ENCODE measurements at regions not wholly inside any gene's neighbourhood (a gene's known extent, or its start where the extent isn't known, plus 50 kb on each side); places are given as distances from the start of the nearest gene placed in this dataset.
"Not testable (repeated sequence)": the region's sequence is repeated elsewhere in the genome, so short reads cannot be mapped to it uniquely, and the experiment has no call there.

- DNase-seq (ENCODE audit: insufficient read length) (no peak), FAIRE-seq (no peak)
- TF ChIP-seq POLR2A (IDR thresholded peaks at IDR 0.05; ENCODE audit: low read depth, low read length) (no peak), TAF1 (IDR thresholded peaks at IDR 0.05; ENCODE audit: borderline replicate concordance, low read depth, low read length) (no peak), POLR2AphosphoS5 (IDR thresholded peaks at IDR 0.05; ENCODE audit: low read depth, low read length) (no peak)
Observed at GRCh38 chr5:67857502-67857901, 358.1 kb upstream of the PIK3R1 start.

- DNase-seq (ENCODE audit: insufficient read length) (no peak), FAIRE-seq (no peak)
- TF ChIP-seq POLR2AphosphoS5 (IDR thresholded peaks at IDR 0.05; ENCODE audit: low read depth, low read length) (no peak), TAF1 (IDR thresholded peaks at IDR 0.05; ENCODE audit: borderline replicate concordance, low read depth, low read length) (no peak), POLR2A (IDR thresholded peaks at IDR 0.05; ENCODE audit: low read depth, low read length) (no peak)
Observed at GRCh38 chr5:67855523-67855922, 360.0 kb upstream of the PIK3R1 start.

- not testable (repeated sequence) for DNase-seq (ENCODE audit: insufficient read length); FAIRE-seq
Observed at GRCh38 chr5:67850906-67851305, 364.6 kb upstream of the PIK3R1 start.

GRCh38 chr5:67844924-67845323 is 370.6 kb upstream of the PIK3R1 start:
- no peak for TF ChIP-seq POLR2AphosphoS5 (IDR thresholded peaks at IDR 0.05; ENCODE audit: low read depth, low read length)
- no peak for TF ChIP-seq POLR2A (IDR thresholded peaks at IDR 0.05; ENCODE audit: low read depth, low read length)
- TF ChIP-seq TAF1 (IDR thresholded peaks at IDR 0.05; ENCODE audit: borderline replicate concordance, low read depth, low read length): no peak
- FAIRE-seq: no peak

GRCh38 chr5:67842806-67843205 is 372.8 kb upstream of the PIK3R1 start:
- FAIRE-seq (no peak), DNase-seq (ENCODE audit: insufficient read length) (no peak)
- no peak for TF ChIP-seq TAF1 (IDR thresholded peaks at IDR 0.05; ENCODE audit: borderline replicate concordance, low read depth, low read length)
- no peak for TF ChIP-seq POLR2A (IDR thresholded peaks at IDR 0.05; ENCODE audit: low read depth, low read length)
- no peak for TF ChIP-seq POLR2AphosphoS5 (IDR thresholded peaks at IDR 0.05; ENCODE audit: low read depth, low read length)

More at GRCh38 chr5:67844924-67845323, 370.6 kb upstream of the PIK3R1 start:
- DNase-seq (ENCODE audit: insufficient read length): no peak

GRCh38 chr5:67837225-67837624 is 378.3 kb upstream of the PIK3R1 start:
- not testable (repeated sequence) for DNase-seq (ENCODE audit: insufficient read length)

GRCh38 chr5:67836496-67836895 is 379.1 kb upstream of the PIK3R1 start:
- FAIRE-seq: not testable (repeated sequence)

More at GRCh38 chr5:67837225-67837624, 378.3 kb upstream of the PIK3R1 start:
- FAIRE-seq: not testable (repeated sequence)

GRCh38 chr5:67831048-67831447 is 384.5 kb upstream of the PIK3R1 start:
- TF ChIP-seq POLR2AphosphoS5 (IDR thresholded peaks at IDR 0.05; ENCODE audit: low read depth, low read length) (no peak), TAF1 (IDR thresholded peaks at IDR 0.05; ENCODE audit: borderline replicate concordance, low read depth, low read length) (no peak), POLR2A (IDR thresholded peaks at IDR 0.05; ENCODE audit: low read depth, low read length) (no peak)
- FAIRE-seq: no peak
- no peak for DNase-seq (ENCODE audit: insufficient read length)

More at GRCh38 chr5:67836496-67836895, 379.1 kb upstream of the PIK3R1 start:
- not testable (repeated sequence) for DNase-seq (ENCODE audit: insufficient read length)

- DNase-seq (ENCODE audit: insufficient read length): no peak
Observed at GRCh38 chr5:67827541-67827940, 388.0 kb upstream of the PIK3R1 start.

GRCh38 chr5:67824852-67825251 is 390.7 kb upstream of the PIK3R1 start:
- FAIRE-seq (no peak), DNase-seq (ENCODE audit: insufficient read length) (no peak)
- no peak for TF ChIP-seq POLR2AphosphoS5 (IDR thresholded peaks at IDR 0.05; ENCODE audit: low read depth, low read length)

More at GRCh38 chr5:67827541-67827940, 388.0 kb upstream of the PIK3R1 start:
- no peak for TF ChIP-seq TAF1 (IDR thresholded peaks at IDR 0.05; ENCODE audit: borderline replicate concordance, low read depth, low read length)
- TF ChIP-seq POLR2AphosphoS5 (IDR thresholded peaks at IDR 0.05; ENCODE audit: low read depth, low read length): no peak
- no peak for TF ChIP-seq POLR2A (IDR thresholded peaks at IDR 0.05; ENCODE audit: low read depth, low read length)
- FAIRE-seq: no peak

GRCh38 chr5:67817652-67818051 is 397.9 kb upstream of the PIK3R1 start:
- TF ChIP-seq POLR2A (IDR thresholded peaks at IDR 0.05; ENCODE audit: low read depth, low read length) (no peak), TAF1 (IDR thresholded peaks at IDR 0.05; ENCODE audit: borderline replicate concordance, low read depth, low read length) (no peak), POLR2AphosphoS5 (IDR thresholded peaks at IDR 0.05; ENCODE audit: low read depth, low read length) (no peak)
- DNase-seq (ENCODE audit: insufficient read length) (no peak), FAIRE-seq (no peak)

GRCh38 chr5:67816456-67816855 is 399.1 kb upstream of the PIK3R1 start:
- TF ChIP-seq POLR2AphosphoS5 (IDR thresholded peaks at IDR 0.05; ENCODE audit: low read depth, low read length) (no peak), TAF1 (IDR thresholded peaks at IDR 0.05; ENCODE audit: borderline replicate concordance, low read depth, low read length) (no peak)
- FAIRE-seq (no peak), DNase-seq (ENCODE audit: insufficient read length) (no peak)

GRCh38 chr5:67815455-67816391 is 399.8 kb upstream of the PIK3R1 start:
- no peak for DNase-seq (ENCODE audit: insufficient read length)
- no peak for TF ChIP-seq TAF1 (IDR thresholded peaks at IDR 0.05; ENCODE audit: borderline replicate concordance, low read depth, low read length)
- TF ChIP-seq POLR2A (IDR thresholded peaks at IDR 0.05; ENCODE audit: low read depth, low read length): no peak
- no peak for TF ChIP-seq POLR2AphosphoS5 (IDR thresholded peaks at IDR 0.05; ENCODE audit: low read depth, low read length)
- no peak for FAIRE-seq
